Muscle of leg (tissue), 3 donors: ENCODE measurements at regions not wholly inside any gene's neighbourhood (a gene's known extent, or its start where the extent isn't known, plus 50 kb on each side); places are given as distances from the start of the nearest gene placed in this dataset.
"Not testable (repeated sequence)": the region's sequence is repeated elsewhere in the genome, so short reads cannot be mapped to it uniquely, and the experiment has no call there.

Experiments used
- DNase-seq: peaks from one replicate; pipeline ENCODE4 v3.0.0; 2013
- H3K27ac ChIP-seq: one replicate; pipeline ENCODE4 v1.5.1; 2013; ENCODE audit warnings: mild to moderate bottlenecking, low read length, control low read depth
- H3K27me3 ChIP-seq: one replicate; pipeline ENCODE4 v1.6.1; 2013; ENCODE audit warnings: low read length; ENCODE audit not compliant: control insufficient read depth, insufficient read depth
- H3K36me3 ChIP-seq: one replicate; pipeline ENCODE4 v1.6.1; 2013; ENCODE audit warnings: low read length; ENCODE audit not compliant: control insufficient read depth, insufficient read depth
- H3K4me1 ChIP-seq: one replicate; pipeline ENCODE4 v1.6.1; 2013; ENCODE audit warnings: low read length; ENCODE audit not compliant: control insufficient read depth, insufficient read depth
- H3K4me3 ChIP-seq: one replicate; pipeline ENCODE4 v1.5.1; 2013; ENCODE audit warnings: low read length, control low read depth
- H3K9me3 ChIP-seq: replicated peaks from 2 replicates; pipeline ENCODE4 v1.6.1; 2013; ENCODE audit warnings: low read depth, low read length; ENCODE audit not compliant: control insufficient read depth
- WGBS: methylation state at CpG from one replicate; pipeline ENCODE4 v1.1.5; 2013; ENCODE audit warnings: missing lambda C conversion rate; ENCODE audit not compliant: insufficient coverage; 5-methylcytosine and 5-hydroxymethylcytosine counted together

- H3K9me3 ChIP-seq, H3K4me3 ChIP-seq, H3K27me3 ChIP-seq, H3K4me1 ChIP-seq, H3K36me3 ChIP-seq, DNase-seq, H3K27ac ChIP-seq: not testable (repeated sequence)
- 70% methylated on average over 3 of the region's 8 CpGs for WGBS
These were observed 70.9 kb downstream of the NPIPA5 start for GRCh38 chr16:15307184-15307583.

GRCh38 chr16:15305889-15306288 is 72.2 kb downstream of the NPIPA5 start:
- DNase-seq = peak; percentile 13
- H3K4me1 ChIP-seq, H3K27ac ChIP-seq, H3K4me3 ChIP-seq, H3K36me3 ChIP-seq, H3K9me3 ChIP-seq, H3K27me3 ChIP-seq: not testable (repeated sequence)
- no CpG with 5 or more reads among the region's 2 CpGs for WGBS

GRCh38 chr16:15303667-15304324 is 74.3 kb downstream of the NPIPA5 start:
- H3K9me3 ChIP-seq, H3K36me3 ChIP-seq, H3K27me3 ChIP-seq, H3K27ac ChIP-seq, H3K4me3 ChIP-seq, H3K4me1 ChIP-seq: not testable (repeated sequence)
- no CpG with 5 or more reads among the region's 10 CpGs for WGBS
- peak; percentile 2 for DNase-seq

GRCh38 chr16:15297104-15297503 is 81.0 kb downstream of the NPIPA5 start:
- WGBS = no CpG with 5 or more reads among the region's 4 CpGs

GRCh38 chr16:15274796-15275195 is 103.3 kb downstream of the NPIPA5 start:
- not testable (repeated sequence) for H3K36me3 ChIP-seq, H3K9me3 ChIP-seq, H3K27ac ChIP-seq, H3K4me3 ChIP-seq, H3K4me1 ChIP-seq, H3K27me3 ChIP-seq
- peak; percentile 1 for DNase-seq
- WGBS = 37% methylated on average over 8 of the region's 8 CpGs

More at GRCh38 chr16:15297104-15297503, 81.0 kb downstream of the NPIPA5 start:
- not testable (repeated sequence) for H3K27ac ChIP-seq, H3K9me3 ChIP-seq, H3K4me1 ChIP-seq, H3K36me3 ChIP-seq, DNase-seq, H3K27me3 ChIP-seq, H3K4me3 ChIP-seq

DNA sequence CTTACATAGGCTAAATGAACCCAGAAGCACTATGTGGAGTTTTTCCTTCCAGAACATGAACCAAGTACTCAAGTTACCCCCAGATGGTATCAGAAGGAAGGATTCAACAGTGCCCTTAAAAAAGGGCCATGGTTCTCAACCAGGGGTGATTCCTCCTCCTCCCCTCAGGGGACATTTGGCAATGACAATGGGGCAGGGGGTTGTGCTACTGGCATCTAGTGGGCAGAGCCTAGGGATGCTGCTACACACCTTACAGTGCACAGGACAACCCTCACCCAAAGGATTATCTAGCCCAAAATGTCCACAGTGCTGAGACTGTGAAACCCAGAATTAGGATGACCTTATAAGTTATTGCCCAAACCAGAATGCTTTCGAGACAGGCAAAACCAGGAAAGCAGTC is 104.1 kb downstream of the NPIPA5 start:
- H3K36me3 ChIP-seq, H3K9me3 ChIP-seq, H3K4me3 ChIP-seq, H3K27me3 ChIP-seq, H3K27ac ChIP-seq, DNase-seq, H3K4me1 ChIP-seq: not testable (repeated sequence)
- WGBS = no CpG with 5 or more reads among the region's 1 CpG

- not testable (repeated sequence) for H3K4me3 ChIP-seq, H3K27me3 ChIP-seq, H3K36me3 ChIP-seq, H3K9me3 ChIP-seq, DNase-seq, H3K4me1 ChIP-seq, H3K27ac ChIP-seq
- 75% methylated on average over 1 of the region's 6 CpGs for WGBS
These were observed 111.2 kb downstream of the NPIPA5 start for GRCh38 chr16:15266941-15267340.

GRCh38 chr16:15262212-15262611 is 115.9 kb downstream of the NPIPA5 start:
- not testable (repeated sequence) for H3K36me3 ChIP-seq, H3K27ac ChIP-seq, H3K4me3 ChIP-seq, H3K4me1 ChIP-seq, DNase-seq, H3K27me3 ChIP-seq, H3K9me3 ChIP-seq
- no CpG with 5 or more reads among the region's 11 CpGs for WGBS

DNA sequence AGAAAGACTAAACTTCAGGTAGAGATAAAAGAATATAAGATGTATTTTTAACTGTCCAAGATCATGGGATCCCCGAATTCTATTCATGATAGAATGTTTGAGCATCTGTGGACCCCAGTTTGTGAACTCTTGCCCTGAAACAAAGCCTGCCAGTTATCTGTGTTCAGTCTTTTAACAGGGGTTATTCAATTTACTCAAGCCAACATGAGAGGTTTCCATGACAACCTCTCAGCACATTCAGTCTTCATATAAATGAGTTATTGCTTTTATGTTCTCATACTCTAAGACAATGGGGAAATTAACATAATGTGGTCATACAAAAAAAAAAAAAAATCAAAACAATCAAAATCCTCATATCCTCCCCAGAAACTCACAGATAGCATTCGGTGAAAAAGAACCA is 130.1 kb downstream of the NPIPA5 start:
- DNase-seq, H3K4me1 ChIP-seq, H3K36me3 ChIP-seq, H3K27ac ChIP-seq, H3K27me3 ChIP-seq, H3K9me3 ChIP-seq, H3K4me3 ChIP-seq: not testable (repeated sequence)
- no CpG with 5 or more reads among the region's 2 CpGs for WGBS

DNA sequence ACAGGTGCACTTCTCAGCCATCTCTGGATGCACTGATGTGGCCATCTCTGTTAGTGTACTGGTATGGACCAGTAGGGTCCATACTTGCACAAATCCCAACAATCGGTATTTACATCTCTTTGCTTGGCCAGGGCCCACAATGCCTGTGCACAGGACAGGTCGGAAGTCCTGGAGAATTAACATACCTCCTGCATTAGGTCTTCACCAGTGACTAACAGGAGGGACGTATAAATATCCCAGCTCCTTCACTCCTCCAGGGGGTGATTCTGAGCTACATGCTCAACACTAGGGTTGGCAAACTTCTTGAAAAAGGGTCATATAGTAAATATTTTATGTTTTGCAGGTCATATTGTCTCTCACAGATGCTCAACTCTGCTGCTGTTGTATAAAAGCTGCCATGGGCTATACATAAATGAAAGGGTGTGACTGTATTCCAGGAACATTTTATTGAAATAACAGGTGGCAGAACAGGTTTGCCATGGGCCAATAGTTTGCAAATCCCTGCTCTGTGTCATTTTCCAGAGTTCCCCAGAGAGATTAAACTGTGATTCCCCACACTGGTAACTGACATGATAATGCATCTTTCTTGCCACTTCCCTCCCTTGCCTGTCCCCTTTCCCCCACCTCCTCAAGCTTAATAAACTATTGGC is 141.3 kb downstream of the NPIPA5 start:
- not testable (repeated sequence) for H3K4me1 ChIP-seq, H3K4me3 ChIP-seq, H3K36me3 ChIP-seq, DNase-seq, H3K9me3 ChIP-seq, H3K27ac ChIP-seq, H3K27me3 ChIP-seq
- WGBS = no CpG with 5 or more reads among the region's 3 CpGs

DNA sequence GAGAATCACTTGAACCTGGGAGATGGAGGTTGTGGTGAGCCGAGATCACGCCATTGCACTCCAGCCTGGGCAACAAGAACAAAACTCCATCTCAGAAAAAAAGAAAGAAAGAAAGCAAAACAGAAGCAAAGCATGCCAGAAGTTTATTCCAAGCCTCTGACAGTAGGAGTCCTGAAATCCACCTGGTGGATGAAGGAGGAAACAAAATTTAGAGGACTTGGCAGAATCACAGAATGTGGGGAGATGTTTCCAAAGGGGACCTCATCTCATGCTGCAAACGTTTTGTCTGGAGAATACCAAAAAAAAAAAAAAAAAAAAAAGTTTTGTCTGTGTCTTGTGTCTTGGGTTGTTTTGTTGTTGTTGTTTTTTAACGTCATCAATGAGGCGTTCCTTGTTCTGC is 141.1 kb upstream of the RRN3 start:
- not testable (repeated sequence) for DNase-seq, H3K4me1 ChIP-seq, H3K4me3 ChIP-seq, H3K36me3 ChIP-seq, H3K27me3 ChIP-seq, H3K27ac ChIP-seq, H3K9me3 ChIP-seq
- WGBS = no CpG with 5 or more reads among the region's 5 CpGs
